ENCODE measurements at regions not wholly inside any gene's neighbourhood (a gene's known extent, or its start where the extent isn't known, plus 50 kb on each side); places are given as distances from the start of the nearest gene placed in this dataset.
A peak's percentile ranks its signal among the peaks of the same experiment; 100 is the strongest.

GRCh38 chr12:97097734-97098133 is 190.7 kb downstream of the NEDD1 start:
- no peak for DNase-seq

DNA sequence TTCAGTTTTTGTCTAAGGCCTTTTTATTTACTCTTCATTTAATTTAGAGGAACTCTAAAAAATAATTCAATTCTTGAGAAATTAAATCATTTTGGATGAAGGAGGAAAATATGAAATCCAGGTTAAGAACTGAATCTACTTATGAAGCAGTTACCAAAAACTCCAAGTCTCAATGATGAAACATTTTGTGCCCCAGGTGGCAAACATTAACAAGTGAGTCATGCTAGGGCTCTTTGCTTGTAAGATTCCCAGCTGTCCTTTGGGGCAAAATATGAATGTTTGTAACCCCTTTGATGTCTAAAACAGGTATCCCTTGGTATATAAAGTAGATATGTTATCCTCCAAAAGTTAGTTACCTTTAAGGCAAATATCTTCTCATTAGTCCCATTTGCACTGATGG is 202.4 kb downstream of the NEDD1 start:
- DNase-seq = no peak

DNA sequence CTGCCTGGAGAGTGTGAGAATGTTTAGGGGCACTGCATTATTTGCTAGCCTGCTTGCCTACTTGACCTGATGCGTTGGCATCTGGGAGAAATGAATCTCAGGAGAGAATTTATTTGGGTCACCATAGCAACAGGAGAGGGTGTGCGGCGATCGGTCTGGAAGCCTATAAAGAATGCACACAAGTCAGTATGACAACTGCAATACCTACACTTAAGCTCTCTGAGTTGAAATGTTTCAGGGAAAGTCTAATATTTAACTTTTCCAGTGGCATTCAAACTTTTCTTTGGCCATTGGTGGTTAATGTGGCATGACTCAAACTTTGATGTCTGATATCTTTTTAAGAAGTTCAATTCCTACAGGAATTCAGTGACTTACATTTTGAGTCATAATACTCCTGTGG is 205.1 kb downstream of the NEDD1 start:
- DNase-seq = no peak

- DNase-seq = no peak
Measured at GRCh38 chr12:97118796-97119375, 211.8 kb downstream of the NEDD1 start.

DNA sequence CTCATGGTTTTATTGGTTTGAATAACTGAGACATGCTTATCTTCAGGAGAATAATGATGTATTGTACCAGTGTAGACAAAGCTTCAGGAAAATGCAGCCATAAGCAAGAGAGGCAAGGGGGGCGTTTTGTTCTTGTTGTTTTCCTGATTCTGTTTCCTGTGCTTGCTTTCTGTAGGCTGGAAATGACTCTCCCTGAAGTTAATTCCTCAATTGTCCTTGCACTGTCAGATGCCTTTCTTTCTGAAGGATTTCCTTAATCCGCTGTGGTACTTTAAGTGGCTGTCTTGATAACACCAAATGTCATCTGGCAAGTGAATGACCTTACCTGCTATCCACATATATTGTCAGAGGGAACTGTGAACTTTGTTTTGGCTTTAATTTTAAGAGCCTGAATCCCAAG is 220.0 kb downstream of the NEDD1 start:
- DNase-seq = no peak

DNA sequence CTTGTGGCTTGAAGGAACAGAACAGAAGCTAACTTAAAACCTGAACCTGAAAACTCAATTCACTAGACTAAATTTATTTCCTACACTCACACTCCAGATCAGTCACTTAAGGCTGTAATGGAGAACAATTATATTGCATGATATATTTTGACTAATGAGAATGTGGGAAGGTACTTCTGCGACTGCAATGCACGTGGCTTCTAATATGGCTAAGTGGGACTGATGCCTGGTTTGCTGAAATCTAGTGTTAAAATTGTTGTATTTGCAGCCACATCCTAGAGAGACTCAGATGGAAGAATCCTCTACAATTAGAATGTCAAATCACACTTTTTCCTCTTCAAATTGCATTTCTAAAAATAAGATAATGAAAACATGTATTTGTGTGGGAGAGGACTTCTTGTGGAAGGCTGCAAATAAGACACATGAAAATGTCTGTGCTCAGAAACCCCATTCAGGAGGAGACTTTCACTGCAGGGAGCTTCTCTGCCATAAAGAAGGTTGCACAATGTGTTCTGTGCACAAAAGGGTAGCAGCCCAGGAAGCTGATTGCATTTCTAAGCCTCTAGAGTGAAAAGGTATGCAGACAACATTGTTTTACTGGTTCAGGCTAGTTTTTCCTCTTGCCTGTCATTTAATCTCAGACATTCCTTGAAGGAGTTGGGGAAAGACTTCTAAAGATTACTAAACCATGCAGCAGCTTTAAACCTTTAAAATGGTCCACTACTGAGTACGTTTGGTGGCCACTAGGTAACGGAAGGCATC is 224.3 kb downstream of the NEDD1 start:
- DNase-seq = no peak

GRCh38 chr12:97132270-97132669 is 225.2 kb downstream of the NEDD1 start:
- DNase-seq = no peak

GRCh38 chr12:97134495-97134894 is 227.4 kb downstream of the NEDD1 start:
- DNase-seq = no peak

DNA sequence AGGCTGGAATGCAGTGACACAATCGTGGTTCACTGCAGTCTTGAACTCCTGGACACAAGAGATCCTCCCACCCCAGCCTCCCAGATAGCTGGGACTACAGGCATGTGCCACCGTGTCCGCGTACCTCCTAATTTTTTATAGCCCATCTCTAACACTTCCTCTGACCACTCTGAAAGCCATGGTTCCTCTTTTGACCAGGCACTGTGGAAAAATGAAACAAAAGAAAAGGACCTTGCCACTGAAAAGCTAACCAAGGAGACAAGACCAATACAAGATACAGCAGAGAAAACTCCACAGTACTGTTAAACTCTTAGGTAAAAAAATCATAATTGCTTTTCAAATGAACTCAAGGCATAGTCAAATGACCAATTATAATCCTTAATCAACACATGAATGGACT is 233.3 kb downstream of the NEDD1 start:
- no peak for DNase-seq

- DNase-seq = no peak
Measured at GRCh38 chr12:97142737-97143410, 235.8 kb downstream of the NEDD1 start.

GRCh38 chr12:97148941-97149559 is 242.0 kb downstream of the NEDD1 start:
- DNase-seq = peak; percentile 50

- DNase-seq = no peak
Measured at GRCh38 chr12:97151481-97151880, 244.4 kb downstream of the NEDD1 start.

GRCh38 chr12:97159377-97159776 is 252.3 kb downstream of the NEDD1 start:
- DNase-seq = no peak

DNA sequence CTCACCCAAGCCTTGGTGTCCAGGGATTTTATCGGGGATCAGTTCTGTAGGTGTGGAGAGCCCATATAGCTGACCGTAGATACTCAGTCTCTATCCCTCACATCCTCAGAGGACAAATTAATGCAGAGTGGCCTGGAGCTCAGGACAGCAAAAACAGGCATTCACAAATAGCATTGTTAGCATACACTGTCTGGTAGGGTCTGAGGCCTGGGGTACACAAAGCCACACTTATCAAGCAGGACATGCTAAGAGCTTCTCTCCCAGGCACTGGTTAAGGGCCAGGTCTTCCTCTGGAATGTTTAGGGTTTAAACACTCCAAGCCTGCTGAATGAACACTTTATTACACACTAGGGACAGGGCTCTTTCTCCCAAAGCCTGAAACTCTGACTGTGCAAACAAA is 253.2 kb downstream of the NEDD1 start:
- DNase-seq = no peak

DNA sequence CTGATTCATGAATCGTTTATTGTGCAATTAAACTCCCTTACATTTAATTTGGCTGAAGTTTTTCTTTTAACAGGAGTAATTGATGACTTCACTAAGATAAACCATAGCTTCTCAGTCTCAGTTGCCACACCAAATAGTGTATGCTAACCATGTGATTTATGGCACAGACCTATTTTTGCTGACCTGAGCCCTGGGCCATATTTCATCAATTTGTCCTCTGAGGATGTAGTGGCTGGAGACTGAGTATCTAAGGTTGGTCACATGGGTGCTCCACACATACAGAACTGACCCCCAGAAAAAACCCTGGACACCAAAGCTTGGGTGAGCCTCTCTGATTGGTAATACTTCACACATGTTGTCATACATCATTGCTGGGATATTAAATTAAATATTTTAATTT is 255.1 kb downstream of the NEDD1 start:
- DNase-seq = no peak

- no peak for DNase-seq
Measured at GRCh38 chr12:97164936-97165335, 257.9 kb downstream of the NEDD1 start.

DNA sequence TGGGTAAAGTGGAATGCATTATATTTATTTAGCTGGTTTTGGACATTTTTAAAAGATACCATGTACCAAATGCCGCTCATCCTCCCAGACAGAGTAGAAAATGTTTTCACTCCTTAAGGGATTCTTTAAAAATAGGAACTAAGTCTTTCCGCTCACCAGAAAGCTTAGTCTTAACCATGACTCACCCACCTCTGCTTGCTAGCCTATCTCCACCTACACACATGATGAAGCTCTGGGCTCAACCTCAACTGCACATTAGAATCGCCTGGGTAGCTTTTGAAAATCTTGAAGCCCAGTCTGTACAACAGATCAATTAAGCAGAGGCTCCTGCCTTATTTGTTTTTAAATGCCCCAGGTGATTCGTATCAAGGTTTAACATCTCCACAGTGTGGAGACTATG is 260.5 kb downstream of the NEDD1 start:
- DNase-seq = no peak

GRCh38 chr12:97168804-97169203 is 261.7 kb downstream of the NEDD1 start:
- no peak for DNase-seq

DNA sequence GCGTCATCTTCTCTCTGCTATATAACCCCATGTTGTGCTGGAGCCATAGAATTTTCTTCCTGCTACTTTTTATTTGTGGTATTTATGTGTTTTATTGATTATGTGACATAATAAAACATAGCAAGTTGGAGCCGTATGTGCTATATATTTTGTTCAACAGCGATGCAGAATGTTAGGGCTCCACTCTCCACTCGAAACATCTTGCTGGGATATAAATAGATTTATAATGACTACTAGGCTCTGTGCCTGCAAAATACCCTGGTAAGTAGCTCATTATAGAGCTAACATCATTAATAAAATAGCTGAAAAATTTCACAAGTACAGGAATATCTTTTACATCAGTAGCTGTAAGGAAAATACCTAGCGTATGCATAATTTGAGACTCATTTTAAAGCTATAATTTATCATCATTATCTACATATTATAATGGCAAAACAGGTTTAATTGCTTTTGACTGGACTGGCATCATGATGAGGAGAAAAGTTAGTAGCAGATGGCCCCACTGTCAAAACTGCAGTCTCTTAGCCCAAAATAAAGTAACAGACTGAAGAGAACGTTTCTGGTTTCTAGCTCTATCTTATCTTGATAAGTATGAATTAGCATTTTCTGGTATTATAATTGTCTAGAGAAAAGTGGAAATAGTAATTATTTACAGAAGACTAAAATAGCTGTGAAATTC is 263.0 kb downstream of the NEDD1 start:
- DNase-seq = no peak

DNA sequence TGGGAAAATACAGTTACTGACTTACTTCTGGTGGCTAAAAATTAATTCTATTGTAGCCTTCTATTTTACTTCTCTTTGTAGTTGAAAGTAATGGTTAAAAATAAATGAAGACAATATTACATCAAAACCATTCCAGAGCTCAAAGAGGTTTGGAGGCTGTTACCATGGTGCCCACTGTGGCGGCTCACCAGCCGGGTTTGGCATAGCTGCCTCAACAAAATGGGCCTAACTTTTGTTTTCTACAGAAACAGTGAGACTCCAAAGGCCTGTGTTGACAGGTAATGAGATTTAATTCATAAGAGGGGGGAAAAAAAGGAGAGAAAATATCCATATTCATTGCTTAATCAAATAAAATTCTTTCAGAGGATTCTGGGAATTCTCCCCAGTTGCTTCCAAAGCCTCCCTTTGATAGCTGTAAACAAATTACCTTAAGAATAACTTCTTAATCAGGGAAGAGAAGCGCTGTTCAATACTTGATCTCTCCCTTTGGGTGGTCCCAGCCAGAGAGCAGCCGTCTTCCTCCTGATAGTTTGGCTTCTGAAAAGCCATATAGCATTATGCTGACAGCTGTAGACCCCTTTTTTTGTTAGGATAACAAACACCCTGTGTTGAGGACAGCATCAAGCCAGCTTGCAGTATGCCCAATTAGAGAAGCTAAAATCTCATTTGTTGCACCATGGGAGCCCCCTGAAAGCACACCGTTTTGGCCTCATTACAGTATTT is 266.8 kb downstream of the NEDD1 start:
- DNase-seq = no peak

- no peak for DNase-seq
Measured at GRCh38 chr12:97177481-97177880, 270.4 kb downstream of the NEDD1 start.

DNA sequence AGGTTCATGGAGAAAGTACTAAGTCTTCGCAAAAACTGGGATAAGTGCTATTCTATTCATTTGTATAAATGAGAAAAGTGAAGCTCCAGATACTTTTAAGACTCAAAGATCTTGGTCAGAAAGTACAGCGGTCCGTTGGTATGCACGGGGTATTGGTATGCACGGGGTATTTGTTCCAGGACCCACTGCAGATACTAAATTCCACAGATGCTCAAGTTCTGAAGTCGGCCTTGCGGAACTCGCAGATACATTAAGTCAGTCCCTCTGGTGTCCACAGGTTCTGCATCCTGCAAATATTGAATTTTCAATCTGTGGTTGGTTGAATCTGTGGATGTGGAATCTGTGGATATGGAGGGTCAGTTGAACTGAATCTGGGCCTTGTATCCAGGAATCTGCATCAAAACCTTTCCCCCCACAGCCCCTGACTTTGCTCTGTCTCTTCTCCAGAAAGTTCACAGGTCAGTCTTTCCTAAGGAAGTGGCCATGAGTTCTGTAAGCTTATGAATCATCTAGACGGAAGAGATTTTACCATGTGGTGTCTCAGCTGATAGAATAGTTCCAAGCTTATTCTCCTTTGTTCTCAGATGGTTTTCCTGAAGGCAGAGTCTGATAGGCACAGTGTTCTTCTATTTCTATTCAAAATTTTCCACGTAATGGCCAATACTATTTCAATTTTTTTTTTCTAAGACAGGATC is 274.7 kb downstream of the NEDD1 start:
- DNase-seq = no peak
